ENCODE measurements at regions not wholly inside any gene's neighbourhood (a gene's known extent, or its start where the extent isn't known, plus 50 kb on each side); places are given as distances from the start of the nearest gene placed in this dataset.

- Histone ChIP-seq H3K4me1 (ENCODE audit: insufficient read depth, low read length) (no peaks in the 10 kb centered on the region), H3K36me3 (ENCODE audit: insufficient read depth, low read length) (no peaks in the 10 kb centered on the region), H3K9ac (ENCODE audit: low read depth, low read length) (no peak overlapping the region), H3K9me3 (ENCODE audit: control insufficient read depth, insufficient read depth, low read length) (no peaks in the 10 kb centered on the region)
Measured at GRCh38 chr2:65885266-65885665, 452.9 kb upstream of the SPRED2 start.

GRCh38 chr2:65881592-65881991, 449.2 kb upstream of the SPRED2 start:
- Histone ChIP-seq H3K4me1 (ENCODE audit: insufficient read depth, low read length) (no peaks in the 10 kb centered on the region), H3K9ac (ENCODE audit: low read depth, low read length) (no peak overlapping the region), H3K36me3 (ENCODE audit: insufficient read depth, low read length) (no peaks in the 10 kb centered on the region), H3K9me3 (ENCODE audit: control insufficient read depth, insufficient read depth, low read length) (no peaks in the 10 kb centered on the region)

DNA sequence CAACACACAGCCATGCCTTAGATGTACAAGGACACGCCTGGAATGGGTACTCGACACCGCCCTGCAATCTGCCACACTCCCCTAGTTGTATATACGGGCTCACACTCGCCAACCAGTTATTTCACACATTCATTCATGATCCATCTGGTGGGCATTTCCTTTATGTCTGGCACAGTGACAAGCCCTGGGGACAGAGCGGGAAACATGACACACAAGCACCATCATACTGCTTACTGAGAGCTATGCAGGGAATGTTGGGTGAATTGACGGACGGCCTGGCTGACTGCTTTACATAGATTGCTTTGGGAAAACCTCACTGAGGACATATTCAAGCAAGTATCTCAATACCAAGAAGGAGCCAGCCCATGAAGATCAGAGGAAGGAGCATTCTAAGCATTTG, 448.0 kb upstream of the SPRED2 start:
- H3K9me3 ChIP-seq (ENCODE audit: control insufficient read depth, insufficient read depth, low read length), result no peaks in the 10 kb centered on the region
- H3K4me1 ChIP-seq (ENCODE audit: insufficient read depth, low read length), result no peaks in the 10 kb centered on the region
- no peaks in the 10 kb centered on the region for H3K36me3 ChIP-seq (ENCODE audit: insufficient read depth, low read length)
- no peak overlapping the region for H3K9ac ChIP-seq (ENCODE audit: low read depth, low read length)

DNA sequence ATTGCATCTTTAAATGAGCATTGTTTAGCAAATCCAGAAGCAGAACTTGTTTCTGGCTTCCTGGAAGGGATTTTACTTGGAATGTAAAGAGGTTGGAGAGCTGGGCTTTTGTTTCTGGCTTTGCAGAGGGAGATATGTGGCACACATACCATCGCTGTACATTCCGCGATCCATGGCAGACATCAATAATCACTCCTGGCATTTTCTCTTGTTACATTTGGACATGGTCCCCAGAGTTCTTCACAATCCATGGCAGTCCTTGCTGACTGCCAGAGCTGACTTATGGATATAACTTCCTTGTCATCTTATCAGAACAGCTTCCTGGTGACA, 445.6 kb upstream of the SPRED2 start:
- Histone ChIP-seq H3K36me3 (ENCODE audit: insufficient read depth, low read length) (no peaks in the 10 kb centered on the region), H3K9ac (ENCODE audit: low read depth, low read length) (no peak overlapping the region), H3K9me3 (ENCODE audit: control insufficient read depth, insufficient read depth, low read length) (no peaks in the 10 kb centered on the region), H3K4me1 (ENCODE audit: insufficient read depth, low read length) (no peaks in the 10 kb centered on the region)

- Histone ChIP-seq H3K36me3 (ENCODE audit: insufficient read depth, low read length) (no peaks in the 10 kb centered on the region), H3K9ac (ENCODE audit: low read depth, low read length) (no peak overlapping the region), H3K4me1 (ENCODE audit: insufficient read depth, low read length) (no peaks in the 10 kb centered on the region), H3K9me3 (ENCODE audit: control insufficient read depth, insufficient read depth, low read length) (no peaks in the 10 kb centered on the region)
Measured at GRCh38 chr2:65877331-65878010, 445.1 kb upstream of the SPRED2 start.

GRCh38 chr2:65876114-65876513, 443.7 kb upstream of the SPRED2 start:
- Histone ChIP-seq H3K36me3 (ENCODE audit: insufficient read depth, low read length) (no peaks in the 10 kb centered on the region), H3K9me3 (ENCODE audit: control insufficient read depth, insufficient read depth, low read length) (no peaks in the 10 kb centered on the region), H3K9ac (ENCODE audit: low read depth, low read length) (no peak overlapping the region), H3K4me1 (ENCODE audit: insufficient read depth, low read length) (no peaks in the 10 kb centered on the region)

GRCh38 chr2:65870826-65871225, 438.4 kb upstream of the SPRED2 start:
- Histone ChIP-seq H3K9ac (ENCODE audit: low read depth, low read length) (no peak overlapping the region), H3K4me1 (ENCODE audit: insufficient read depth, low read length) (0 out of 2 replicates have a peak, but pooled peaks cover 3% of the 10 kb centered on the region), H3K36me3 (ENCODE audit: insufficient read depth, low read length) (no peaks in the 10 kb centered on the region), H3K9me3 (ENCODE audit: control insufficient read depth, insufficient read depth, low read length) (no peaks in the 10 kb centered on the region)

DNA sequence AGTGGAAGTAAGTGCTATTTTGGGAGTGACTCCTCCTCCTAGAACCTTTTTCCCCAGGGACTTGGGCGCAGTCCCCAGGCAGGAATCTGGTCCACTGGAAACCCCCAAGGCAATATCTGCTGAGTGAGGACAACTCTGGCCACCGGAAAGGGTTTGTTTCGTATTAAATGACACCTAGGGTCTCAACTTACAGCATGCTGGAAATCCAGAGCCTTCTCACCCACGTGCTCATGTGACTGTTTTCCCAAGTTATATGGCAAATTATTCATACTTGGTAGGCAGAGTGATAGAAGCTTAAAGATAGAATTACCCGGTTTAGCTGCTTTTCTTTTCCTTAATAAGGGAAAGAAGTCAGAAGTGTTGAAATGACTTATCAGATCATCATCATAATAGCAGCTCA, 436.9 kb upstream of the SPRED2 start:
- Histone ChIP-seq H3K36me3 (ENCODE audit: insufficient read depth, low read length) (no peaks in the 10 kb centered on the region), H3K4me1 (ENCODE audit: insufficient read depth, low read length) (0 out of 2 replicates have a peak, but pooled peaks cover 3% of the 10 kb centered on the region), H3K9me3 (ENCODE audit: control insufficient read depth, insufficient read depth, low read length) (no peaks in the 10 kb centered on the region), H3K9ac (ENCODE audit: low read depth, low read length) (no peak overlapping the region)

DNA sequence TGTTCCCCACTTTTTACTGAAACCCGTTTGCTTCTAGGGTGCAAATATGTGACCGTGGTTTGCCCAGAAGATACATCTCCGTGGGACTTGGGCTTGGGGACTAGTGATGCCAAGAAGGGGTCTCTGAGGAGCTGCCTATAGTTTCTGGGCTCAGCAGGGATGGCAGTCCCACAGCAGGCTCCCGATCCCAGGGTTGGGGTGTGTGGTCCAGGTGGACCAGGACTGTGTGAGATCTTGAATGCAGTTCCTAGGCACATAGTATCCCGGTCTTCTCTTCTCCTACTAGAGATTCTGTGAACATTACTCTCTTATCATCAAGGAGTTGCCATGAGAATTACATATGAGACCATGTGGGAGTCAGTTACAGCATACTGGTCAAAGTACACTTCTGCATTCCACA, 435.8 kb upstream of the SPRED2 start:
- Histone ChIP-seq H3K36me3 (ENCODE audit: insufficient read depth, low read length) (no peaks in the 10 kb centered on the region), H3K9ac (ENCODE audit: low read depth, low read length) (no peak overlapping the region), H3K9me3 (ENCODE audit: control insufficient read depth, insufficient read depth, low read length) (no peaks in the 10 kb centered on the region), H3K4me1 (ENCODE audit: insufficient read depth, low read length) (peaks cover 8% of the 10 kb centered on the region; the same call in 1 of the 2 replicates)

DNA sequence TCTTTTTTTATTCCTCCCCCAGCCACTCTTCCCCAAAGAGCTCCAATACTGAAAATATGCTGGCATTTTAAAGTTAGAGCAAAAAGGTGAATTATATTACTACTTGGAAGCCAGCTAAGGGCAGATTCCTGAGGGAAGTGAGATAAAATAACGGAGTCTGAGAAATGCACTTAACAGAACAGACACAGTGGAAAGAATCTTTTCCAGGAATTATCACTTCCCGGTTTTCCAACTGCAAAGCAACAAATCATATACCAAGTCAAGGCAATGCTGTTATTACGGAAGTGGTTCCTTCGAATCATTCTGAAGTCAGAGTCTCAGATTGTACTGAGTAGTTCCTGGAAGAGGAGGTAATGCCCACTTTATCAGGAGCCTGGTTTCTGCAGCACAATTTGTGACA, 435.0 kb upstream of the SPRED2 start:
- Histone ChIP-seq H3K9me3 (ENCODE audit: control insufficient read depth, insufficient read depth, low read length) (no peaks in the 10 kb centered on the region), H3K9ac (ENCODE audit: low read depth, low read length) (no peak overlapping the region), H3K4me1 (ENCODE audit: insufficient read depth, low read length) (peaks cover 8% of the 10 kb centered on the region; the same call in 1 of the 2 replicates)

DNA sequence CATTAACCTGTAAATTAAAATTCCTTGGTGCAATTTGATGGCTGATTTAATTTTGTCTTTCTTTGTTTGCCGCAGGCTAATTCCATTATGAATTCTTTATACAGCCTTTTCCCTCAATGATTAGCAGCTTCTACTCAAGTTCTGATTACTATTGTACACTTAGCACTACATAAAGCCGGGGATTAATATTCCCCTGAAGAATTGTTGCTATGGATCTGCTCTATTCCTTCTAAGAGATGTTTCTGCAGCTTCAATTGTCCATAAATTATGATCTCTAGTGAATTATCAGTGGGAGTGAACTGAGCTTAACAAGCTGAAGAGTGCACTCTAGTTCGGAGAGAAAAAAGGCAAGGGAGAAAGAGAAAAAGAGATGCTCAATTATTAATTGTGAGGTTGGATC, 433.7 kb upstream of the SPRED2 start:
- no peaks in the 10 kb centered on the region for H3K9me3 ChIP-seq (ENCODE audit: control insufficient read depth, insufficient read depth, low read length)
- no peaks in the 10 kb centered on the region for H3K36me3 ChIP-seq (ENCODE audit: insufficient read depth, low read length)
- no peak overlapping the region for H3K9ac ChIP-seq (ENCODE audit: low read depth, low read length)
- H3K4me1 ChIP-seq (ENCODE audit: insufficient read depth, low read length), result peaks cover 8% of the 10 kb centered on the region; the same call in 1 of the 2 replicates

More for the DNA sequence above, 435.0 kb upstream of the SPRED2 start:
- no peaks in the 10 kb centered on the region for H3K36me3 ChIP-seq (ENCODE audit: insufficient read depth, low read length)

DNA sequence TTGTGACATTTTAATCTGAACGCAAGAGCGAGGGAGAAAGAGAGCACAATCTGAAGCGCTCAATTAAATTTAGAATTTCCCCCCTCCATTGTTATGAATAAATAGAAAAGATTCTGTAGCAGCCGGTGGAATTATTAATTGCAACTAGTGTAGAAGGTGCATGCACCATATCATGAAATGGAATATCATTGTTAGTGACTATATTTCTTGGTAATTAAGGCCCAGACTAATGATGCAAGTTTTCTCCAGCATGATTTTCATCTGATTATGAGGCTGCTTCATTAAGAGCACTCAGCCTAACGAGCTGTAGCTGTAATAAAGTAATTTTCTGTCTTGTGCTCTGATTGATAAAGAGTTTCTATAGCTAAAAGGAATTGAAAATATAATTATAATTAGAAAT, 432.2 kb upstream of the SPRED2 start:
- H3K4me1 ChIP-seq (ENCODE audit: insufficient read depth, low read length), result peaks cover 4% of the 10 kb centered on the region; the same call in 1 of the 2 replicates
- no peaks in the 10 kb centered on the region for H3K36me3 ChIP-seq (ENCODE audit: insufficient read depth, low read length)
- no peak overlapping the region for H3K9ac ChIP-seq (ENCODE audit: low read depth, low read length)
- H3K9me3 ChIP-seq (ENCODE audit: control insufficient read depth, insufficient read depth, low read length), result no peaks in the 10 kb centered on the region

DNA sequence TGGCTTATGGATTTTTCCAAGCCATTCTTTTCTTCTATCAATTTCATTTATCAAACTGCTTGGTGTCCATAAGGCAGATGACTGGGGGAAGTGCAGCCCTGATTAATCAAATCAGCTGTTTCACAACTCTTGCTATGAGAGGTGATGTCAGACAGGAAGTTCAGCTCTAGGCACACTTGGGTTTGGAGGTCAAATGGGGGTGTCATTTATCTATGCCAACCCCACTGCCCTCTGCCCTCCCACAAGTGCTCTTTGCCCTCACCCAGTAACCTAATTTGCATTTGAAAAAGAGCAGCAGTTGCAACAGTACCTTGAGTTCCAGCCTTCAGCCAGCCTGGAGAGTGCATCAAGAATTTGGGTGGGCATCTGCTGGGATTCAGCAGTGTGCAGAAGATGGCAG, 431.3 kb upstream of the SPRED2 start:
- no peaks in the 10 kb centered on the region for H3K9me3 ChIP-seq (ENCODE audit: control insufficient read depth, insufficient read depth, low read length)
- peaks cover 4% of the 10 kb centered on the region; the same call in 1 of the 2 replicates for H3K4me1 ChIP-seq (ENCODE audit: insufficient read depth, low read length)
- H3K9ac ChIP-seq (ENCODE audit: low read depth, low read length), result no peak overlapping the region
- H3K36me3 ChIP-seq (ENCODE audit: insufficient read depth, low read length), result no peaks in the 10 kb centered on the region

GRCh38 chr2:65856928-65857327, 424.5 kb upstream of the SPRED2 start:
- no peaks in the 10 kb centered on the region for H3K9me3 ChIP-seq (ENCODE audit: control insufficient read depth, insufficient read depth, low read length)
- H3K4me1 ChIP-seq (ENCODE audit: insufficient read depth, low read length), result no peaks in the 10 kb centered on the region
- no peak overlapping the region for H3K9ac ChIP-seq (ENCODE audit: low read depth, low read length)
- no peaks in the 10 kb centered on the region for H3K36me3 ChIP-seq (ENCODE audit: insufficient read depth, low read length)

DNA sequence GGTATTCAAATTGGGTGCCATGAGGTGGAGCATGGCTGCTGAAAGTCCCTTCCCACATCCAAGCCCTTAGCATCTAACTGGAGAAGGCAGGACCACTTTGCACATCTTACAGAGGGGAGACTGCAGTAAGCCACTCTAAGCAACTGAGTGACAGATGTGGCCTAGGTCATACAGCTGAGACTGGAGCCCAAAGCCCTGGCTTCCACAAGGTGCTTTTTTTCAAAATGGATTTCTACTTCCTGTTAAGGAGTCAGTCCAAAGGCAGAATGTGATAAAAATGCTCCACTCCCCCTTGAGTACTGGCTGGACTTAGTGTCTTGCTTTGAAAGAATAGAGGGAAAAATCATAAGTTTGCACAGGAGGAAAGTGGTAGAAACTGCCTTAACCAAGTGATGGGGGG, 424.0 kb upstream of the SPRED2 start:
- Histone ChIP-seq H3K9ac (ENCODE audit: low read depth, low read length) (no peak overlapping the region), H3K9me3 (ENCODE audit: control insufficient read depth, insufficient read depth, low read length) (no peaks in the 10 kb centered on the region), H3K4me1 (ENCODE audit: insufficient read depth, low read length) (no peaks in the 10 kb centered on the region), H3K36me3 (ENCODE audit: insufficient read depth, low read length) (no peaks in the 10 kb centered on the region)

DNA sequence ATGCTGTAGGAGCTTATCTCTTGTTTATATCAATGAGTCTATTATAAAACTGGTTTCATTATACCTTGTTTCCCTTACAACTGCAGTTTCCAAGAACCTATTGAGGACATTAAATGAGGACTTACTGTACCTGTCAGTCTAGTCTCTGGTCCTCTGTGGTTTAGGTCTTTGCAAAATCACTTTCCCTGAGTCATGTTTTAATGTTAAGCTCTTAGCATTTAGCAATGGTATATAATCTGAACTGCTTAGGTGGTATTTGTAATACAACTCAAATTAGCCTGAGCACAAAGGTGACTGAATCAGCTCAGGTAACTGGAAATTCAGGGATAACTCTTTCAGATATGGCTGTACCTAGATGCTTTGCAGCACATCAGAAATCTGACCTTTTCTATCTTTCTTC, 418.3 kb upstream of the SPRED2 start:
- Histone ChIP-seq H3K36me3 (ENCODE audit: insufficient read depth, low read length) (no peaks in the 10 kb centered on the region), H3K9me3 (ENCODE audit: control insufficient read depth, insufficient read depth, low read length) (no peaks in the 10 kb centered on the region), H3K4me1 (ENCODE audit: insufficient read depth, low read length) (no peaks in the 10 kb centered on the region), H3K9ac (ENCODE audit: low read depth, low read length) (no peak overlapping the region)
